Dendritic cell treated with granulocyte-macrophage colony-stimulating factor and Interleukin-4, amounts not matched to agents 40 ng/mL and 50 ng/mL, for 4 days (primary cell): ENCODE measurements at regions not wholly inside any gene's neighbourhood (a gene's known extent, or its start where the extent isn't known, plus 50 kb on each side); places are given as distances from the start of the nearest gene placed in this dataset.

Experiments used
- H3K27ac Mint-ChIP-seq: one replicate; pipeline ENCODE4 v1.8.0; 2022; ENCODE audit warnings: mild to moderate bottlenecking, mixed read lengths
- H3K27me3 Mint-ChIP-seq: one replicate; pipeline ENCODE4 v1.8.0; 2022; ENCODE audit warnings: mild to moderate bottlenecking, mixed read lengths
- H3K36me3 Mint-ChIP-seq: one replicate; pipeline ENCODE4 v1.8.0; 2022; ENCODE audit warnings: low read depth, mixed read lengths
- H3K4me1 Mint-ChIP-seq: one replicate; pipeline ENCODE4 v1.8.0; 2022; ENCODE audit warnings: low read depth, mixed read lengths
- H3K4me3 Mint-ChIP-seq: one replicate; pipeline ENCODE4 v1.8.0; 2022; ENCODE audit warnings: mild to moderate bottlenecking, moderate library complexity, mixed read lengths
- H3K9me3 Mint-ChIP-seq: one replicate; pipeline ENCODE4 v1.8.0; 2022; ENCODE audit warnings: mixed read lengths
- intact Hi-C: fragments of 100-400 bp; cut with micrococcal nuclease; formaldehyde crosslinking; loops from one replicate; pipeline ENCODE4 v1.15.0; 2022

DNA sequence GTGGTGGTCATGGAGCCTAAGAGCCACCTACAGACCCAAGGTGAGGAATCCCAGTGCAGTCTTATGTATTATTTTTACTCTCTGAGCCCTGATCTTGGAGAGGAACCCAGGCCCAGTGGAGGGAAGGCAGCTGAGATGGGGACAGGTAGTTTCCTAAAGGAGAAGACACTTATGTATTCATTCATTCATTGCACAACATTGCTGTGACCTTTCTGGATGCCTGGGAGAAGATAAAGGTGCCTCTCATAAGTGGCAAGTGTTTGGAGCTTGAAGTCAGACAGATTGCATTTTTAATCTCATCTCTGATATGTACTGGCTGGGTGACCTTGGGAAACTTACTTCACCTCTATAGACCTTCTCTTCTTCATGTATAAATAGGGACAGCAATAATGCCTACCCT, 111.1 kb downstream of the CEBPB start:
- intact Hi-C loops = no loop called here
- Mint-ChIP-seq H3K27me3 (no peaks in the 10 kb centered on the region), H3K36me3 (no peaks in the 10 kb centered on the region), H3K4me3 (no peak overlapping the region), H3K4me1 (peaks cover 56% of the 10 kb centered on the region), H3K27ac (no peak overlapping the region), H3K9me3 (no peaks in the 10 kb centered on the region)

DNA sequence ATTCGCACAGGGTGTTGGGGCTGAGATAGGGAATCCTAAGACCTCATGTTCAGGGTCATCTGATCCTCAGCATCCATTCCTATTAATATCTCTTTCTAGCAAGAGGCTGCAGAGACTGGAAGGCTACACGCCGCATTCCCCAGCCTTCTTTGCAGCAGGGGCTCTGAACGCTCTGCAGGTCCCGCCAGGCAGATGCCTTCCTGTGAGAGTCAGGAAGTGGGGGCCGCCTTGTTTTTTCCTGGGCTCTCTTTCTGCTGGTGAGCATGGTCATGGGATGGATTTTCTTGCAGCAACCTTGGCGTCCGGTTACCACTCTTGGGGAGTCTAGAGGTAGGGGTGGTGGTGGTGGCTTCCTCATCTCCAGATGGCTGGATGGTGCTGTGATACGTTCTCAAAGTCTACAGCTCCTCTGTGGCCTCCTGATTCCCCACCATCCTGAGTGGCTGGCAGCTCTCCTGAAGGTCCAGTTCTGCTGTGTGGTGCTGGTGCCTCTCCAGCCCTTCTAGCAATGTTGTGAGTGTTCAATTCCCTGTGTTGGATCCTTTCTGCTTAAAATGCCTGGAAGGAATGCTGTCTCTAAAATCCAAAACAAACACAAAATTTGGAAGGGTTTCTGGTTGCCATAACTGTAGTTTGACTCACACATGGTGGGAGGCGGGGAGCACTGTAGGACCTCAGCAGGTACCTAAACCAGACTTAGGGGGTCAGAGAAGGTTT, 111.9 kb downstream of the CEBPB start:
- H3K4me3 Mint-ChIP-seq = no peak overlapping the region
- no peak overlapping the region for H3K27ac Mint-ChIP-seq
- no peaks in the 10 kb centered on the region for H3K9me3 Mint-ChIP-seq
- no peaks in the 10 kb centered on the region for H3K36me3 Mint-ChIP-seq
- intact Hi-C loops = no loop called here
- no peaks in the 10 kb centered on the region for H3K27me3 Mint-ChIP-seq
- H3K4me1 Mint-ChIP-seq = peaks cover 54% of the 10 kb centered on the region

DNA sequence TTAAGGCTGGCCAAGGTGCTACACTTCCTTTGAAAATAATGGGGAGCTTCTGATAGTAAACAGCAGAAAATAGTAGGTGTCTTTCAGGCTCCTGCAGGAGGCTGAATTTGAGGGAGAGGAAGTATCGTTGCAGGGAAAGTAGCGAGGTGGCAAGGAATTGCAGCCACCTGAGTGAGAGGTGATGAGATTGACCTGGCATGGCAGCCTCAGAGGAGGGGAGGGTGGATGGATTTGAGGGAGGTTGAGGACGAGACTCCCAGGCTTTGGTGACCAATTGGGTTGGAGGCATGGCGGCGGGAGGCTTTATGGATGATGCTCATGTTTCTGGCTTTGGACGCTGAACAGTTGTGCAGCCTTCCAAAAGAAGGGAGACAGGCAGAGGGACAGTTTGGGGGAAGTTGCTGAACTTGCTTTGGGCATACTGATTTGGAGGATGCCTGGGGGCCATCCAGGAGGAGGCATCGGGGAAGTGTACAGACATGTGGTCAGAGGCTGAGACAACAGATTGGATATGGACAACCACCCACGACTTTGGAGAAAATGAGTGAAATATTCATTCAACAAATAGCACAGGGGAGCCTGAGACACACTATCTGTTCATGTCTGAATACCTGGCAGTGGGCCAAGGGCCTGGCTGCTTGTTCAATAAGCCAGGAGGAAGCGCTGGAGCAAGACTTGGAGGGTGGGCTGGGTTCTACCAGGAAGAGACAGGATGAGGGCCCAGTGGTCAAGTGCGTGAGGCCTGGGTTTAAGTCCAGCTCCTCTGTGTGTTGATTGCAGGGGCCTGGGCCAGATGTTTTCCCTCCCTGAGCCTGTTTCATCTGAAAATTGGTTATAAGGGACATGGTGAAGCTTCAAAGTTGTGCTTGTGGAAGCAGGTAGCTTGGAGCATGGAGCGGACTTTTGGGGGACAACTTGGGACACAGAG, 113.2 kb downstream of the CEBPB start:
- Mint-ChIP-seq H3K4me1 (peaks cover 48% of the 10 kb centered on the region), H3K27ac (peak overlapping the region; percentile 11), H3K27me3 (no peaks in the 10 kb centered on the region), H3K4me3 (no peak overlapping the region), H3K9me3 (no peaks in the 10 kb centered on the region), H3K36me3 (no peaks in the 10 kb centered on the region)
- intact Hi-C loops = no loop called here

DNA sequence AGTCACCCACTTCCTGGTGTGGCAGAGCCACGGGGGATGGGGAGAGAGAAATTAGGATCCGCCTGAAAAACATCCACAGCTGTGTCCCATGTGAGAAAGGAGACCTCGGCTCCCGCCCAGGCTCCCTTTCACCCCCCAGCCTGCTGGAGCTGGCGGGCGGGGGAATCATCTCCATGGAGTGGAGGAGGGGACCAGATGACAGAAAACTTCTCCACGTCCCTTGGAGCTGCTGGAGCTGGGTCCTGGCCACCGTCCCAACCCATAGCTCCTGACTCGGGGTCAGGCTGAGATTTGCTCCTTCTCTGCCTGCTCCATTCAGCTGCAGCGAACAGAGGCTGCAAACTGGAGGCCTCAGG, 113.8 kb downstream of the CEBPB start:
- no peaks in the 10 kb centered on the region for H3K9me3 Mint-ChIP-seq
- H3K27ac Mint-ChIP-seq = peak overlapping the region; percentile 11
- no peaks in the 10 kb centered on the region for H3K36me3 Mint-ChIP-seq
- no peak overlapping the region for H3K4me3 Mint-ChIP-seq
- intact Hi-C loops = no loop called here
- H3K27me3 Mint-ChIP-seq = no peaks in the 10 kb centered on the region
- peaks cover 53% of the 10 kb centered on the region for H3K4me1 Mint-ChIP-seq

DNA sequence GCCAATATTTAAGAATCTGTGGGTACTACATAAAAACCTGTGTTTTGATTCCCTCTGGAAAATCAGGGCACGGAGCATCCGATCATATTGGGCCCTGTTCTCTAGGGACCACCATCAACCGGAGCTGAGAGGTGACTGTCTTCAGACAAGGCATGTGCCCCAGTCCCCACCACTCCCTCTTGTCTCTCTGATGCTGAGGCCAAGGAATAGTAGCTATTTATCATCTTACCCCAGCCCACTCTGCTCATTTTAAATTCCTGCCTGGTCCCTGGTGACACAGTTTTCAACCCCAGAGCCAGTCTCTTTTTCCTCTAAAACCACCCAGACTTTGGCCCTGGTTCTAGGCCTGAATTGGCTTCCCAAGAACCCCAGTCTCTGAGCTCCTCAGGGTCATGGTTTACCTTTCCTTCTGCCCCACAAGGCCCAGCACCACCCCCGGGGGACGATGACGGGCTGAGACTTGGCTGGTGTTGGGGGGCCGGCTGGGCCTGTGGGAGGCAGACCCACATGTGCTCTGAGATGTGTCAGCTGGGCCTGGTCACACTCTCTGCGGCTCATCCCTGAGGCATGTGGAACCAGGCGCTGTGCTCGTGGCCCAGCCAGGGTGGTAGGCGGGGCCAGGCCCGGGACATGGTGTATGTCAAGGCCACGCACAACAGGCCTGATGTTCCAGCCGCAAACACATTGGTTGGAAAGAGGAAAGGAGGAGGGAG, 114.4 kb downstream of the CEBPB start:
- intact Hi-C loops = loop anchor here (5.0 kb wide), 2 partner anchors 33 to 42 kb away; no protein-coding TSS in a partner anchor
- H3K27ac Mint-ChIP-seq = peak overlapping the region; percentile 49
- peaks cover 58% of the 10 kb centered on the region for H3K4me1 Mint-ChIP-seq
- H3K36me3 Mint-ChIP-seq = no peaks in the 10 kb centered on the region
- H3K9me3 Mint-ChIP-seq = no peaks in the 10 kb centered on the region
- H3K4me3 Mint-ChIP-seq = no peak overlapping the region
- peaks cover 2% of the 10 kb centered on the region for H3K27me3 Mint-ChIP-seq

DNA sequence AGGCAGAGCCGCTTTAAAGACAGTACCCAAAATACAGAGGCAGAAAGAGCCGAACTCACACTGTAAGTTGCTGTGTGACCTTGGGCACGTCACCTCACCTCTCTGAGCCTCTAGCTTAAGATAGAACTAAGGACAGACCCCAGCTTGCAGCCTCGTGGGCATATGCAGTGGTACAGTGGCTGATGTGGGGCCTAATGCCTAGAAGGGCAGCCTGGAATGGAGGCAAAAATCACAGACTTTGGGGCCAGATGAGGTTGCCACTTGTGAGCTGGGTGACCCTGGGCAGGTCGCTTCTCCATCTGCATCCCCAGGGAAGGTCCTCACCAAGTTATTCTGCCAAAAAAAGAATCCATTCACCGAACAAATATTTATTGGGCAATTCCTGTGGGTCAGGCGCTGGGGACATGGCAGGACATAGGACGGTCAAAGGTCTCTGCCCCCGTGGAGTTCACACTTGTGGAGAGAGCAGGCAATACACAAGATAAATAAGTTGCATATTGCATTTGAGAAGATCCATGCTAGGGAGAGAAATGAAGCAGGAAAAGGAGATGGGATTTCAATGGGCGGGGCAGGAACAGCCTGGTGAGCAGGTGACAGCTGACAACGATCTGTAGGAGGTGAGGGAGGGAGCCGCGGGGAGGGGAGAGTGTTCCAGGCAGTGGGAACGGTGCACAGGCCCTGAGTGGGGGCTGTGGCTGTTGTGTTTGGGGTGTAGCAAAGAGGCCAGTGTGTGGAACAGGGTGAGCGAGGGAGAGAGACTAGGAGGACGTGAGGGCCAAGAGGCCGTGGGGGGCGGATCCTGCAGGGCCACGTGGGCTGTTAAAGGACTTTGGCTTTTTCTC, 115.2 kb downstream of the CEBPB start:
- peaks cover 62% of the 10 kb centered on the region for H3K4me1 Mint-ChIP-seq
- H3K36me3 Mint-ChIP-seq = no peaks in the 10 kb centered on the region
- no peak overlapping the region for H3K4me3 Mint-ChIP-seq
- H3K27me3 Mint-ChIP-seq = peaks cover 2% of the 10 kb centered on the region
- intact Hi-C loops = loop anchor here (5.0 kb wide), 2 partner anchors 34 to 41 kb away; no protein-coding TSS in a partner anchor
- no peaks in the 10 kb centered on the region for H3K9me3 Mint-ChIP-seq
- H3K27ac Mint-ChIP-seq = peak overlapping the region; percentile 43

DNA sequence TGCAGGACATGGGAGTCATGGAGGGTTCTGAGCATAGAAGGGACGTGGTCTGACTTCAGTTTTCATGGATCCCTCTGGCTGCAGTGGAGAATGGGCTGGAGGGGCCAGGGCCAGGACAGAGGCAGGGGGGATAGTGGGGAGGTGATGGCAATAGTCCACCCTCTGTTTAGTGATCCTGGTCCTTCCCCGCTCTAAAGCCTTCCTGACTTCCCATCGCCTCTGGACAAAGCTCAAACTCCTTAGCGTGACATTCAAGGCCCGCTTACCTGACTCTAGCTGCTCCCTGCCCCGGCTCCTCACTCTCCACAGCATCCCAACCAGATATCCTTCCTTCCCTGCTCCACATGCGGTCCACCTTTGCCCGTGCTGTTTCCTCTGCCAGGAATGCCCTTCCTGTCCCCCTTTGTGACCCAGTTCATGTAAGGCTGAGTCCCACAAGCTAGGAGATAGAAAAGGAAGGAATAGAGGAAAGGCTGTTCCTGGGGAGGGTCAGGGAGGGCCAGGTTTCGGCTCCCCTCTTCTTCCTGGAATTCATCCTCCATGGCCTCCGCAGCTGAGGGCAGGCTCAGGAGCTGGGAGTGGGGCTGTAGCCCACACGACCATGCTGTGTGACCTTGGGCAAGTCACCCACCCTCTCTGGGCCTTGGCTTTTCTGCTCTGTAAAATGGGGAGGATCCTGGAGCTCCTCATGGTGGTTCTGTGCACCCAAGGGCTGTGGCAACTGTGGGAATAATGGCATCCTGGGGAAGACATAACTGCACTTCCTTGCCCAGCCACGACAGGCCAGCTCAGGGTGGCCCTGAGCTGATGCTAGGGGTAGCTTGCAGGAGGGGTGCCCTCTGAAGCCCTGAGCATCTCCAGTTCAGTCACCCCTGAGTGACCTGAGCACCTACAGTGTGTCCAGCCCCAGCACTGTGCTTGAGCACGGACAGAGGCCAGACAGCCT, 116.1 kb downstream of the CEBPB start:
- Mint-ChIP-seq H3K4me3 (no peak overlapping the region), H3K4me1 (peaks cover 62% of the 10 kb centered on the region), H3K27me3 (peaks cover 2% of the 10 kb centered on the region), H3K9me3 (no peaks in the 10 kb centered on the region), H3K27ac (peak overlapping the region; percentile 43), H3K36me3 (no peaks in the 10 kb centered on the region)
- intact Hi-C loops = loop anchor here (5.0 kb wide), 2 partner anchors 34 to 41 kb away; no protein-coding TSS in a partner anchor

DNA sequence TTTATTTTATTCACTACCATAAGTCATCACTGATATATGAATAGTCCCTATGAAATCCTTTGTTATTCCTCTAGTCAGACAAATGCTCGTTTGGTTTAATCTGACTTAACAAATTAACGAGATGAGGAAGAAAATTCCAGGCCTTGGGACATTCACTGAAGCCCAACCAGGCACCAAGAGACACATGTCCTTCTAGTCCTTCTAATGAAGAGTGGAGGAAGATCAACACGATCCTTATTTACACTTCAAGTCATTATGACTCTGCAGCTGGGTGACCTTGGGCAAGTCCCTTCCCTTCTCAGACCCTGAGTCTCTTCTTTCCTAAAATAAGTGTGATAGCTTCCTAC, 117.5 kb downstream of the CEBPB start:
- H3K9me3 Mint-ChIP-seq = no peaks in the 10 kb centered on the region
- H3K36me3 Mint-ChIP-seq = no peaks in the 10 kb centered on the region
- intact Hi-C loops = loop anchor here (2.0 to 5.0 kb wide), 3 partner anchors 13 to 39 kb away; no protein-coding TSS in a partner anchor
- H3K4me3 Mint-ChIP-seq = no peak overlapping the region
- H3K27me3 Mint-ChIP-seq = peaks cover 4% of the 10 kb centered on the region
- peak overlapping the region; percentile 72 for H3K27ac Mint-ChIP-seq
- H3K4me1 Mint-ChIP-seq = peaks cover 52% of the 10 kb centered on the region

DNA sequence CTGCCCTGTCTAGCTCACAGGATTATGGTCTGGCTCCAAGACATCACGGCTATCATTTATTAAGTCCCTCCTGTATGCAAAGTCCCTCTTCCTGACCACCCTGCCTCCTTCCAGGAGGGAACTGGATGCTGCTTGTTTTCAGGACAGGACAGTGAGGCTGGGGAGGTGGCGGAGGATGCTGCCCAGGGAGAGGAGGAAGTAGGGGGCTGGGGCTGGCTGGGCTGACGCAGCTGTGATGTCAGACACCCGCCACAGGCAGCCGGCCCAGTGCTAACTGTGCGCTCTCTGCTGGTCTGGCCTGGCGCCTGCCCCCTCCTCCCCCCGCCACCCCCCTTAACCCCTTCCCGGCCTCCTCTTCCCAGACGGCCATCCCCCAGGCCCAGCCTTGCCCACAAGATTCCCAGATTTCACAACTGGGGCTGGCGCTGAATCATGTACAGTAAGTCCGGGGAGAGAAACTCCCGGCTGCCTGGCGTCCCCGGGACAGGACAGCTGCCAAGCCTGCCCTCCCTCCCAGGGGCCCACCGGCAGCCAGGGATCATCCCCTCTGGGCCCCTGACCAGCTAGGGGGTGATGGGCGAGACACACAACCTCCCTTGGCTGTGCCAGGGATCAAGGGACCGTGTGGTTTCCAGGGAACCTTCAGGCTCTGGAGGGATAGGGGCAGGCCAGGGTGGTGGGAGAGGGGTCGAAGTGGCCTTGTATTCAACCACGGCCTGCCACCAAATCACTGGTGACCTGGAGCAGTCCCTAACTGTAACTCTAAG, 118.1 kb downstream of the CEBPB start:
- Mint-ChIP-seq H3K4me3 (no peak overlapping the region), H3K4me1 (peaks cover 47% of the 10 kb centered on the region), H3K27me3 (peaks cover 10% of the 10 kb centered on the region), H3K36me3 (no peaks in the 10 kb centered on the region), H3K9me3 (no peaks in the 10 kb centered on the region), H3K27ac (peak overlapping the region; percentile 72)
- intact Hi-C loops = loop anchor here (2.0 to 5.0 kb wide), 3 partner anchors 14 to 39 kb away; no protein-coding TSS in a partner anchor

DNA sequence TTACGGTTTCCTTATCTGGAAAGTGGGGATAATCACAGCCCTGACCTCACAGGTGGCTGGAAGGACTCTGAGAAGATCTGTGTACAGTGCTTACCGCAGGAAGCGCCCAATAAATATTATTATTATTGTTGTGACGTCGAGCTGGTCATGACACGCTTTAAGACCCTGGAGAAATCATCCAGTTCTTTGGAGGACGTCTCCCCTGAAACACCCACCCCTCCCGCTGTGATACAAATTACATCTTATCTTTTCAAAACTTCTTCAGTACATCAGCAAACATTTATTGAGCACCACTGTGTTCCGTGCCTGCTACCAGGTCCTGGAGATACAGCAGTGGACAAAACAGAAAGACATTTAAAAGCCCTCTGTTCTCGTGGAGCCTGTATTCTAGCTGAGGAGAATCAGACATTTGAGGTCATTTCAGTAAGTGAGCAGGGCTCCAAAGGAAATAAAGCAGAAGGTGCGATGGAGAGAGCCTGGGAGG, 118.7 kb downstream of the CEBPB start:
- Mint-ChIP-seq H3K27ac (peak overlapping the region; percentile 72), H3K36me3 (no peaks in the 10 kb centered on the region), H3K4me3 (no peak overlapping the region), H3K27me3 (peaks cover 12% of the 10 kb centered on the region), H3K9me3 (no peaks in the 10 kb centered on the region), H3K4me1 (peaks cover 41% of the 10 kb centered on the region)
- intact Hi-C loops = loop anchor here (2.0 to 5.0 kb wide), 3 partner anchors 15 to 38 kb away; no protein-coding TSS in a partner anchor

DNA sequence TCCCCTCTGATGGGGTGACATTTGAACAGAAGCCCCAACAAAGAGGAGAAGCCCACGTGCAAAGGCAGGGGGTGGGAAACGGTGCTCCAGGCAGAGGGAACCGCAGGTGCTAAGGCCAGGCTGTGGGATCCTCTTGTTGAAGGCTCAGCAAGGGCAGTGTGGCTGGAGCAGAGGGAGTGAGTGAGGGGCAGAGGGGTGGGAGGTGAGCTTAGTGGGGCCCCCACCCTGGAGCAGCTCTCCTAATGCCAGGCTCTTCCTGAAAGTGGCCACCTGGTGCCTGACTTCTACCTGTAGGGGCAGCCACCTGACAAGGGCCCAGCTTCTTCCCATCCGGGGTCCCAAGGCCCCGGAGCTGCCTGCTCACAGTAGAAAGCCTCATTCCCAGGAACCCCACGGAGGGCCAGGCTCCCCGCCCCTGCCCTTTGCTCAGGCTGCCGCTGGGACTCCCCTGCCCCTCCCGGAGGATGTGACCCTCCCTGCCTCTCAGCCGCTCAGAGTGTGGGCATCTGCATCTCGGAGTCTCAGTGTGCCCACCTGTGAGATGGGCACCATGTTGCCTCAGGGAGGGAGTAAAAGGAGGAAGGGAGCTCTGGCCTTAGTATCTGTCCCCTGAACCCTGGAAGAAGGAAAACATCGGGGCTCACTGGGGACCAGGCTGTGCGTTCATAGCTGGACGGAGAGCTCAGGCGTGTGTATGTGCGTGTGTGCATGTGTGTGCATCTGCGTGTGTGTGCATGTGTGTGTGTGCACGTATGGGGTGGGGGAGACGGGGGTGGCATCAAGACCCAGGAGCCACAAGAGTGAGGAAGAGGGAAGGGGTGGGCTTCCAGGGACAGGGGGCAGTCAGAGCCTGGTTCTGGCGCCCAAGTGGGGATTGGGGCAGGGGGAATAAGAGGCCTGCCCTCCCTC, 119.4 kb downstream of the CEBPB start:
- no peaks in the 10 kb centered on the region for H3K9me3 Mint-ChIP-seq
- intact Hi-C loops = loop anchor here (2.0 to 5.0 kb wide), 3 partner anchors 15 to 38 kb away; no protein-coding TSS in a partner anchor
- H3K4me3 Mint-ChIP-seq = no peak overlapping the region
- no peaks in the 10 kb centered on the region for H3K36me3 Mint-ChIP-seq
- H3K27ac Mint-ChIP-seq = peak overlapping the region; percentile 72
- H3K27me3 Mint-ChIP-seq = peaks cover 14% of the 10 kb centered on the region
- peaks cover 38% of the 10 kb centered on the region for H3K4me1 Mint-ChIP-seq
